NCI-H2107 treated with DMSO at 0.1 percent for 48 hours (cell line): ENCODE measurements at regions not wholly inside any gene's neighbourhood (a gene's known extent, or its start where the extent isn't known, plus 50 kb on each side); places are given as distances from the start of the nearest gene placed in this dataset.

Experiments used
- DNase-seq: peaks from one replicate; lab custom pipeline; 2025; ENCODE audit not compliant: unreplicated experiment; lab: John Stamatoyannopoulos, UW

- DNase-seq, result peak; percentile 92
These were observed 123.8 kb downstream of the ADRA2A start for GRCh38 chr10:111200505-111201186.

GRCh38 chr10:111203615-111204014 lies 126.8 kb downstream of the ADRA2A start:
- DNase-seq, result no peak

- no peak for DNase-seq
These were observed 128.0 kb downstream of the ADRA2A start for GRCh38 chr10:111204838-111205237.

- DNase-seq, result peak; percentile 4
These were observed 129.7 kb downstream of the ADRA2A start for GRCh38 chr10:111206521-111206920.

- DNase-seq, result peak; percentile 48
These were observed 130.7 kb downstream of the ADRA2A start for GRCh38 chr10:111207500-111207899.

GRCh38 chr10:111208951-111209350 lies 132.1 kb downstream of the ADRA2A start:
- no peak for DNase-seq

- no peak for DNase-seq
These were observed 132.9 kb downstream of the ADRA2A start for GRCh38 chr10:111209692-111210091.

- no peak for DNase-seq
These were observed 134.4 kb downstream of the ADRA2A start for GRCh38 chr10:111211241-111211640.

GRCh38 chr10:111211706-111212105 lies 134.9 kb downstream of the ADRA2A start:
- no peak for DNase-seq

GRCh38 chr10:111221682-111222480 lies 145.1 kb downstream of the ADRA2A start:
- no peak for DNase-seq

GRCh38 chr10:111222961-111223360 lies 146.1 kb downstream of the ADRA2A start:
- no peak for DNase-seq

- no peak for DNase-seq
These were observed 154.9 kb downstream of the ADRA2A start for GRCh38 chr10:111231779-111232178.

GRCh38 chr10:111233439-111233838 lies 156.6 kb downstream of the ADRA2A start:
- no peak for DNase-seq

- DNase-seq, result no peak
These were observed 157.5 kb downstream of the ADRA2A start for GRCh38 chr10:111234234-111234913.

GRCh38 chr10:111234914-111235302 lies 158.1 kb downstream of the ADRA2A start:
- DNase-seq, result no peak

GRCh38 chr10:111240348-111240747 lies 163.5 kb downstream of the ADRA2A start:
- DNase-seq, result no peak

- DNase-seq, result no peak
These were observed 166.3 kb downstream of the ADRA2A start for GRCh38 chr10:111243126-111243525.

GRCh38 chr10:111246136-111246535 lies 169.3 kb downstream of the ADRA2A start:
- no peak for DNase-seq

- DNase-seq, result no peak
These were observed 170.1 kb downstream of the ADRA2A start for GRCh38 chr10:111246814-111247452.

- DNase-seq, result no peak
These were observed 171.1 kb downstream of the ADRA2A start for GRCh38 chr10:111247781-111248389.

GRCh38 chr10:111249925-111250324 lies 173.1 kb downstream of the ADRA2A start:
- no peak for DNase-seq
